Fibroblast of lung (primary cell): ENCODE measurements at regions not wholly inside any gene's neighbourhood (a gene's known extent, or its start where the extent isn't known, plus 50 kb on each side); places are given as distances from the start of the nearest gene placed in this dataset.
A peak's percentile ranks its signal among the peaks of the same experiment; 100 is the strongest.

Source experiments
- DNase-seq, 2 donors: peaks; one replicate each; pipeline versions ENCODE4 v3.0.0 to v3.0.0-alpha.2; 2010; ENCODE audit warnings: low read depth in 2 of 2
- H2AFZ ChIP-seq: 2 replicates; pipeline ENCODE4 v1.5.1; 2012; ENCODE audit warnings: low read length, control low read depth, inconsistent platforms
- H3K27ac ChIP-seq: 2 replicates; pipeline ENCODE4 v1.5.1; 2011; ENCODE audit warnings: low read length, control low read depth; ENCODE audit not compliant: insufficient read depth
- H3K27me3 ChIP-seq: 2 replicates; pipeline ENCODE4 v1.5.1; 2011; ENCODE audit warnings: mild to moderate bottlenecking, low read length; ENCODE audit not compliant: control insufficient read depth, insufficient read depth
- H3K36me3 ChIP-seq: 2 replicates; pipeline ENCODE4 v1.5.1; 2011; ENCODE audit warnings: low read length; ENCODE audit not compliant: control insufficient read depth, insufficient read depth
- H3K4me1 ChIP-seq: 2 replicates; pipeline ENCODE4 v1.5.1; 2011; ENCODE audit warnings: low read length; ENCODE audit not compliant: control insufficient read depth, insufficient read depth; ENCODE audit errors: extremely low read depth
- H3K4me2 ChIP-seq: 2 replicates; pipeline ENCODE4 v1.5.1; 2011; ENCODE audit warnings: low read length, control low read depth; ENCODE audit not compliant: insufficient read depth; ENCODE audit errors: extremely low read depth
- H3K4me3 ChIP-seq, 4 experiments: fragments of 200-600 bp in 1 of 4; sonication (generic) in 1 of 4; replicated peaks in 1 of 4; 2 replicates each; pipeline ENCODE4 v1.5.1; 2011 to 2016; ENCODE audit warnings: low read length in 4 of 4, low read depth in 3 of 4, mild to moderate bottlenecking in 3 of 4, control low read depth in 2 of 4, inconsistent platforms in 1 of 4, mixed read lengths in 1 of 4; ENCODE audit not compliant: insufficient read depth in 1 of 4; ENCODE audit errors: control extremely low read depth in 1 of 4
- H3K79me2 ChIP-seq: 2 replicates; pipeline ENCODE4 v1.5.1; 2012; ENCODE audit warnings: mild to moderate bottlenecking, low read length, inconsistent platforms; ENCODE audit not compliant: control insufficient read depth, insufficient read depth
- H3K9ac ChIP-seq: 2 replicates; pipeline ENCODE4 v1.5.1; 2011; ENCODE audit warnings: mild to moderate bottlenecking, low read length, control low read depth; ENCODE audit not compliant: insufficient read depth
- H3K9me3 ChIP-seq: 2 replicates; pipeline ENCODE4 v1.5.1; 2012; ENCODE audit warnings: low read depth, low read length; ENCODE audit not compliant: control insufficient read depth, insufficient read depth
- H4K20me1 ChIP-seq: 2 replicates; pipeline ENCODE4 v1.5.1; 2011; ENCODE audit warnings: low read length; ENCODE audit not compliant: control insufficient read depth, insufficient read depth; ENCODE audit errors: extremely low read depth
- EZH2 ChIP-seq: IDR thresholded peaks from 2 replicates; pipeline ENCODE4 v1.5.1; 2012; ENCODE audit warnings: low read length, control low read depth, mild to moderate bottlenecking; ENCODE audit errors: missing control alignments
- TF ChIP-seq, protein P1 (sequence below), 2 donors: IDR thresholded peaks in 1 of 2; conservative IDR thresholded peaks in 1 of 2; 1 replicate in 1 of 2; 2 replicates in 1 of 2; pipeline ENCODE4 v1.5.1; 2011 to 2012; ENCODE audit warnings: low read length in 2 of 2, control low read depth in 1 of 2, inconsistent platforms in 1 of 2, low read depth in 1 of 2, mild to moderate bottlenecking in 1 of 2

GRCh38 chr9:23081377-23081776 lies 634.8 kb downstream of the DMRTA1 start:
- DNase-seq = no peak
- Histone ChIP-seq H2AFZ (no peak overlapping the region), H3K79me2 (no peaks in the 10 kb centered on the region), H3K9ac (no peak overlapping the region), H3K4me2 (no peak overlapping the region), H4K20me1 (no peaks in the 10 kb centered on the region), H3K4me1 (no peaks in the 10 kb centered on the region), H3K27ac (no peak overlapping the region), H3K4me3 (no peak overlapping the region), H3K27me3 (no peaks in the 10 kb centered on the region), H3K36me3 (no peaks in the 10 kb centered on the region), H3K9me3 (no peaks in the 10 kb centered on the region)
- TF ChIP-seq EZH2 = no peak
- TF ChIP-seq, protein P1, sequence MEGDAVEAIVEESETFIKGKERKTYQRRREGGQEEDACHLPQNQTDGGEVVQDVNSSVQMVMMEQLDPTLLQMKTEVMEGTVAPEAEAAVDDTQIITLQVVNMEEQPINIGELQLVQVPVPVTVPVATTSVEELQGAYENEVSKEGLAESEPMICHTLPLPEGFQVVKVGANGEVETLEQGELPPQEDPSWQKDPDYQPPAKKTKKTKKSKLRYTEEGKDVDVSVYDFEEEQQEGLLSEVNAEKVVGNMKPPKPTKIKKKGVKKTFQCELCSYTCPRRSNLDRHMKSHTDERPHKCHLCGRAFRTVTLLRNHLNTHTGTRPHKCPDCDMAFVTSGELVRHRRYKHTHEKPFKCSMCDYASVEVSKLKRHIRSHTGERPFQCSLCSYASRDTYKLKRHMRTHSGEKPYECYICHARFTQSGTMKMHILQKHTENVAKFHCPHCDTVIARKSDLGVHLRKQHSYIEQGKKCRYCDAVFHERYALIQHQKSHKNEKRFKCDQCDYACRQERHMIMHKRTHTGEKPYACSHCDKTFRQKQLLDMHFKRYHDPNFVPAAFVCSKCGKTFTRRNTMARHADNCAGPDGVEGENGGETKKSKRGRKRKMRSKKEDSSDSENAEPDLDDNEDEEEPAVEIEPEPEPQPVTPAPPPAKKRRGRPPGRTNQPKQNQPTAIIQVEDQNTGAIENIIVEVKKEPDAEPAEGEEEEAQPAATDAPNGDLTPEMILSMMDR (conservative IDR thresholded peaks at IDR 0.05 in 1 of 2, IDR thresholded peaks at IDR 0.05 in 1 of 2; ENCODE audit: low read depth in 1 of 2, low read length in 2 of 2) = no peak

GRCh38 chr9:23088932-23089364 lies 642.3 kb downstream of the DMRTA1 start:
- no peak overlapping the region for H3K4me3 ChIP-seq
- H3K4me2 ChIP-seq = no peak overlapping the region
- H3K9ac ChIP-seq = no peak overlapping the region
- H3K27me3 ChIP-seq = no peaks in the 10 kb centered on the region
- no peaks in the 10 kb centered on the region for H3K9me3 ChIP-seq
- TF ChIP-seq, protein P1 (conservative IDR thresholded peaks at IDR 0.05 in 1 of 2, IDR thresholded peaks at IDR 0.05 in 1 of 2; ENCODE audit: low read depth in 1 of 2, low read length in 2 of 2) = no peak
- no peak for TF ChIP-seq EZH2
- no peaks in the 10 kb centered on the region for H3K4me1 ChIP-seq
- no peaks in the 10 kb centered on the region for H3K79me2 ChIP-seq
- no peaks in the 10 kb centered on the region for H3K36me3 ChIP-seq
- H4K20me1 ChIP-seq = no peaks in the 10 kb centered on the region
- no peak for DNase-seq
- no peak overlapping the region for H2AFZ ChIP-seq
- H3K27ac ChIP-seq = no peak overlapping the region

DNA sequence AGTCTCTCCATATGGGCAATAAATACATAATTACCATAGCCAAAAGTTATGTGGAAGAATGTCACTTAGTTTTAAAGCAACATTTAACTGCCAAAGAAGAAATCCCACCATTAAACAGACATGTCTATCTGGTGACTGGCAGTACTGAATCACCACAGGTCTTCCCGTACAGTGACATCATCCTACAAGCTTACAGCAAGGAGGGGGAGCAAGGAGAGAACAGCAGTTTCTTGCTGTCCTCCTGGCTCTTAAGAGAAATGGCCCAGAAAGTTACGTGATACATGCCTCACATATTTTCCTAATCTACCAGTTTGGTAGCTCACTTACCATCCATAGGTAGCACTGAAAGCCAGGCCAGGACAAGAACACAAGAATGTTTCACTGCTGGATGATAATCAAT lies 671.0 kb downstream of the DMRTA1 start:
- DNase-seq = peak; percentile 5 to 85
- TF ChIP-seq, protein P1 (conservative IDR thresholded peaks at IDR 0.05 in 1 of 2, IDR thresholded peaks at IDR 0.05 in 1 of 2; ENCODE audit: low read depth in 1 of 2, low read length in 2 of 2) = no peak
- no peak for TF ChIP-seq EZH2
- no peak overlapping the region for H3K27ac ChIP-seq
- no peaks in the 10 kb centered on the region for H3K4me1 ChIP-seq
- no peaks in the 10 kb centered on the region for H3K79me2 ChIP-seq
- H3K36me3 ChIP-seq = no peaks in the 10 kb centered on the region
- no peaks in the 10 kb centered on the region for H3K27me3 ChIP-seq
- no peak overlapping the region for H3K4me2 ChIP-seq
- no peaks in the 10 kb centered on the region for H4K20me1 ChIP-seq
- no peaks in the 10 kb centered on the region for H3K9me3 ChIP-seq
- H2AFZ ChIP-seq = no peak overlapping the region
- H3K9ac ChIP-seq = no peak overlapping the region
- H3K4me3 ChIP-seq = no peak overlapping the region
